GM10248 (cell line): ENCODE measurements at regions not wholly inside any gene's neighbourhood (a gene's known extent, or its start where the extent isn't known, plus 50 kb on each side); places are given as distances from the start of the nearest gene placed in this dataset.

Experiments
- CTCF ChIA-PET: fragments of 300-600 bp; sonication (Branson Sonifier 250); formaldehyde crosslinking; extraction: SDS; loops from one replicate; lab custom pipeline; 2021; ENCODE audit warnings: antibody characterized with exemption; lab: Yijun Ruan, JAX
- POLR2A ChIA-PET: fragments of 350-650 bp; sonication (Branson Sonifier 250); formaldehyde crosslinking; extraction: SDS; loops from one replicate; lab custom pipeline; 2020; ENCODE audit warnings: antibody characterized with exemption; lab: Yijun Ruan, JAX
- DNase-seq: peaks from one replicate; pipeline ENCODE4 v3.0.0; 2012; ENCODE audit errors: extremely low spot score
- TF ChIP-seq, protein P1 (sequence below): IDR thresholded peaks from 2 replicates; pipeline ENCODE4 v1.5.1; 2012; ENCODE audit warnings: mild to moderate bottlenecking, low read depth; ENCODE audit errors: extremely low read depth, missing control alignments, control extremely low read depth

DNA sequence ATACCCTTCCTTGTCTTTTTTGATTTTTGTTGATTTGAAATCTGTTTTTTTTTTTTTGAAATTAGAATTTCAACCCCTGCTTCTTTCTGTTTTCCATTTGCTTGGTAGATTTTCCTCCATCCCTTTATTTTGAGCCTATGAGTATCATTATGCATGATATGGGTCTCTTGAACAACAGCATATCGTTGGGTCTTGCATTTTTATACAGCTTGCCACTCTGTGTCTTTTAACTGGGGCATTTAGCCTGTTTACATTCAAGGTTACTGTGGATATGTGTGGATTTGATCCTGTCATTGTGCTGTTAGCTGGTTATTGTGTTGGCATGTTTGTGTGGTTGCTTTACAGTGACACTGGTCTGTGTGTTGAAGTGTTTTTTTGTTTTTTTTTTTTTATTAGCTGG is 99.7 kb upstream of the P3H2 start:
- DNase-seq, result no peak
- TF ChIP-seq, protein P1, sequence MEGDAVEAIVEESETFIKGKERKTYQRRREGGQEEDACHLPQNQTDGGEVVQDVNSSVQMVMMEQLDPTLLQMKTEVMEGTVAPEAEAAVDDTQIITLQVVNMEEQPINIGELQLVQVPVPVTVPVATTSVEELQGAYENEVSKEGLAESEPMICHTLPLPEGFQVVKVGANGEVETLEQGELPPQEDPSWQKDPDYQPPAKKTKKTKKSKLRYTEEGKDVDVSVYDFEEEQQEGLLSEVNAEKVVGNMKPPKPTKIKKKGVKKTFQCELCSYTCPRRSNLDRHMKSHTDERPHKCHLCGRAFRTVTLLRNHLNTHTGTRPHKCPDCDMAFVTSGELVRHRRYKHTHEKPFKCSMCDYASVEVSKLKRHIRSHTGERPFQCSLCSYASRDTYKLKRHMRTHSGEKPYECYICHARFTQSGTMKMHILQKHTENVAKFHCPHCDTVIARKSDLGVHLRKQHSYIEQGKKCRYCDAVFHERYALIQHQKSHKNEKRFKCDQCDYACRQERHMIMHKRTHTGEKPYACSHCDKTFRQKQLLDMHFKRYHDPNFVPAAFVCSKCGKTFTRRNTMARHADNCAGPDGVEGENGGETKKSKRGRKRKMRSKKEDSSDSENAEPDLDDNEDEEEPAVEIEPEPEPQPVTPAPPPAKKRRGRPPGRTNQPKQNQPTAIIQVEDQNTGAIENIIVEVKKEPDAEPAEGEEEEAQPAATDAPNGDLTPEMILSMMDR, result no peak
- CTCF ChIA-PET, result interaction anchor here (1.0 to 1.6 kb wide), 2 partner anchors 99 to 102 kb away, joined by 3 to 4 read pairs; partner anchors contain the start of gene CLDN1
- POLR2A ChIA-PET, result no interaction called here

DNA sequence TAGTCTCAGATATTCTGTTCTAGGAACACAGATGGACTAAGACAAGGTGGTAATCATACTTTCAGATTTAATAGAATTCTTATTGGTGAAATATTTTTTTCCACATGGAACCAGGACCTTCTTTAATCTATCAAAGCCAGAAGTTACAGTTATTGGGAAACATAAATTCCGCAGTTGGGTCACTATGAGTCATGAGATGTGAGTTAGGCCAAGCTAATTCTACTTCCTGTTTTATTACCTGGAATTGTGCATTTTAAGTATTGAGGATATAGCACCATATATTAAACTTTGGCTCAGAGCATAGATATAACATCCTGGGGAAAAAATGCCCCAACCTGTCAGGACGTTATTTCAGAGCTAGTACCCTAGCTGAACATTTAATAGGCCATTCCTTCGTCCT is 96.4 kb upstream of the P3H2 start:
- ChIA-PET POLR2A (no interaction called here), CTCF (interaction anchor here (1.0 to 3.6 kb wide), 3 partner anchors 8 to 15 kb away, joined by 3 to 24 read pairs (median 3); no protein-coding TSS in a partner anchor)
- no peak for DNase-seq
- TF ChIP-seq, protein P1, result no peak

DNA sequence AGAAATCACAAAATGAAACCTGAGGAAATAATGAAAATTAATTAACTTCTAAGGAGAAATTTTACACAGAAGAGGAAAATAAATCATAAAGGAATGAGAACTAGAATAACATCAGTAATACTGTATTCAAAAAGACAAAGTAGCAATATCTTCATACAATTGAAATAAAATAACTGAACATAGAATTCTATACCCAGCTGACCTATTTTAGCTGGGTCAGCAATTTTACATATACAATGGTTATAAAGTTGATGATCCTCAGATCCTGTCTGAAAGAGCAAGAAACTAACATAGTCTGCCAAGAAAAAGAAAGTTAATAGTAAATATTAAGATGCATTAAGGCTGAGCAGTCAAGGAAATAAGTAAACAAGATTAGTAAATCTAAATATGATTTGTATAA is 93.0 kb upstream of the P3H2 start:
- TF ChIP-seq, protein P1, result no peak
- DNase-seq, result no peak
- ChIA-PET CTCF (no interaction called here), POLR2A (no interaction called here)

DNA sequence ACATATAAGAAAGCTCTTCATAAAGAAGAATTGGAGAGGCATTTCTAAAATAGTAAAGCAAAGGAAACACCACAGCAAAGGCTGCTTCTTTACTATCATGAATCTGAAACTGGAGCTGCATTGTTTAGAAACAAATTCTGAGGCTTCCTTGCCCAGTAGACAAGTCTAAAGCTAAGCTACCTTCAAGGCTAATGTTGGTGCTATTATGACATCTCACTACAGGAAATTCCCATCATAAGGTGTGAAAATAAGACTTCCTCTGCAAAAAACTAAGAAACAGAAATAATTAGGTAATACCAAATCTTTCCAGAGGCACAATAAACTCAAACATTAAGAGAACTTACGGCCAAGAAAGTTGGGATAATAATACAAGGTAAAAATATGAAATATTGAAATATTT is 89.9 kb upstream of the P3H2 start:
- ChIA-PET CTCF (interaction anchor here (0.7 to 1.5 kb wide), 6 partner anchors 8 to 250 kb away, joined by 3 to 4 read pairs (median 4); partner anchors contain the start of gene CLDN1), POLR2A (no interaction called here)
- peak; percentile 21 for DNase-seq
- TF ChIP-seq, protein P1, result no peak

DNA sequence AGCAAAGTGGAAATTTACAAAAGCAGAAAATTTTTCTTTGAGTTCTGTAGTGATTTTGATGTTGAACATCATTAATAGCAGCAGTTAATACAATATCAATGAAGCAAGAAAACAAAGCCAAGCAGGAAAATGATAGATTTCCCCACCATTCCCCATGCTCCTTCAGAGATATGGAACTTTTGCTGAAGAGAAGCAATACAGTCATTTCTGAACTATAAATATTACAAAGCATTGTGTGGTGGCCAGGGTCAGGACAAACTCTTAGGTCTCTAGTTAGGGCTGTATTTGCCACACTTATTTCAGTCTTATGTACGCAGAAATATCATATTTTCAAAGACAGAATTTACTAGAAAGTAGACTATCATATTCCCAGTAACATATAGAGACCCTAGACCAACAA is 88.8 kb upstream of the P3H2 start:
- ChIA-PET POLR2A (no interaction called here), CTCF (interaction anchor here (0.9 to 1.6 kb wide), 3 partner anchors 15 to 109 kb away, joined by 3 to 4 read pairs (median 3); no protein-coding TSS in a partner anchor)
- TF ChIP-seq, protein P1, result no peak

DNA sequence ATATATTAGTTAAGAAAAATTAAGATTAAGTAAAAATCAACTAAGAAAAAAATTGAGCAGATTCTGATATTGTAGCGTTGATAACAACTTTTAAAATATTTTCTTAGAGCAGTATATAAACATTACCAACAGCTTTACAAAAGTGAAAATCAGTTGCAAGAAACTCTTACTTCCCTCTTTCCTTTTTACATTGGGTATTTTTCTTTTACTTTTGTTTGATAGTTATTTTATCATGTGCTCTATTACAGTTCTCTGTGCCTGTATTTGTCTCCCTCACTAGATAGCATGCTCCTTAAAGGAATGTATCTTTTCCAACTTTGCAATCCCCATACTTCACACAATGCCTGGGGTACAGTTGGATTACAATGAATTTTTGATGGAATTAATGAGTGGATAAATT is 87.5 kb upstream of the P3H2 start:
- POLR2A ChIA-PET, result no interaction called here
- CTCF ChIA-PET, result interaction anchor here (1.3 to 1.6 kb wide), 2 partner anchors 110 to 246 kb away, joined by 3 to 5 read pairs; no protein-coding TSS in a partner anchor
- DNase-seq, result no peak
- TF ChIP-seq, protein P1, result no peak

More for the DNA sequence above, 88.8 kb upstream of the P3H2 start:
- DNase-seq, result no peak
